Thymus (tissue), 11 donors: ENCODE measurements at regions not wholly inside any gene's neighbourhood (a gene's known extent, or its start where the extent isn't known, plus 50 kb on each side); places are given as distances from the start of the nearest gene placed in this dataset.

Source experiments
- DNase-seq, 9 donors: peaks; one replicate each; pipeline ENCODE4 v3.0.0-alpha.2; 2013; ENCODE audit warnings: low spot score in 9 of 9, low read depth in 6 of 9, missing footprints in 1 of 9
- H3K27ac ChIP-seq, 2 donors: one replicate each; pipeline ENCODE4 v1.5.1; 2013; ENCODE audit warnings: control low read depth in 1 of 2, low read depth in 1 of 2, low read length in 1 of 2, mild to moderate bottlenecking in 1 of 2, moderate library complexity in 1 of 2
- H3K27me3 ChIP-seq, 2 donors: one replicate each; pipeline ENCODE4 v1.5.1; 2013; ENCODE audit warnings: low read length in 1 of 2; ENCODE audit not compliant: control insufficient read depth in 2 of 2, insufficient read depth in 1 of 2
- H3K36me3 ChIP-seq, 2 donors: one replicate each; pipeline ENCODE4 v1.5.1; 2013; ENCODE audit warnings: low read length in 1 of 2, mild to moderate bottlenecking in 1 of 2, moderate library complexity in 1 of 2; ENCODE audit not compliant: control insufficient read depth in 2 of 2, insufficient read depth in 2 of 2
- H3K4me1 ChIP-seq, 2 donors: one replicate each; pipeline ENCODE4 v1.5.1; 2013; ENCODE audit warnings: low read length in 2 of 2; ENCODE audit not compliant: control insufficient read depth in 2 of 2, insufficient read depth in 2 of 2
- H3K4me3 ChIP-seq, 2 donors: one replicate each; pipeline ENCODE4 v1.5.1; 2013; ENCODE audit warnings: low read length in 2 of 2, control low read depth in 1 of 2, mild to moderate bottlenecking in 1 of 2
- H3K9me3 ChIP-seq, 2 donors: one replicate each; pipeline ENCODE4 v1.5.1; 2013; ENCODE audit warnings: low read length in 1 of 2, mild to moderate bottlenecking in 1 of 2; ENCODE audit not compliant: control insufficient read depth in 2 of 2, insufficient read depth in 1 of 2
- WGBS: extraction: QIAGEN DNeasy Blood & Tissue Kit; methylation state at CpG from one replicate; pipeline ENCODE4 v1.1.7; 2013; 5-methylcytosine and 5-hydroxymethylcytosine counted together
- donor health status: healthy.

DNA sequence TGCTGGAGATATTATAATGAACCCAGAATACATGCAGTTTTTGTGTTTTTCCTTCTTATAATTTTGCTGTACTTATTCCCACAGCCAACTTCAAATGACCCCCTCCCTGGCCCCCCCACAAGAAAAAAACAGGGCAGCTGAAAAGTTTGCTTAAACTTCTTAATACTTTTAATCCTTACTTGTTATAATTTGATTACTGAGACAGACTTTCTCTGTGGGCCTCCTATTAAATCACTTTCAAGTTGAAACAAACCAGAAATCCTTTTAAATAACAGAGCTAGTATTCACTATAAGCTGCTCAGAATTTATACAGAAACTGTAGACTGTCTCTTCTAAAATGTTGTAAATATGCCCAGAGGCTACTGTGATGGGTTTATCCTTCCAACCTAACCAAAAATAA, 106.3 kb downstream of the CENPW start:
- DNase-seq: no peak
- H3K27ac ChIP-seq: no peak overlapping the region
- no peaks in the 10 kb centered on the region for H3K4me1 ChIP-seq
- H3K27me3 ChIP-seq: no peaks in the 10 kb centered on the region
- no peak overlapping the region for H3K4me3 ChIP-seq
- no peaks in the 10 kb centered on the region for H3K9me3 ChIP-seq
- H3K36me3 ChIP-seq: no peaks in the 10 kb centered on the region

DNA sequence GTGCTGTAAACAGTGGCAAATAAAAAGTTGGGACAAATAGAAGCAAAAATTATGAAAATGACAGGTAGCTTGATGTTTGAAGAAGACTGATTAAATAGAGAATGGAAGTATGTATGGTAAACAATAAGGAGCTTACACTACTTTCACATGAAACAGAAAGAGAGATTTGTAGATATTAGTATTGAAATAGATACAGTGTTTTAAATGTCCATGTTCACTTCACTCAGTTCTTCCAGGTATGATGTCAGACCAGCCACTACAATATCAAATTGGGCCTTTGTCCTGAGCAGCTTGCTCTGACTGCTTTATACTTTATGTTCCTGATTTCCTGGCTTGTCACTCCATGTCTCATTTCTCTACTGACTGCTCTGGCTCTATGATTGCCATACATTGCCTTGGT, 107.5 kb downstream of the CENPW start:
- Histone ChIP-seq H3K4me1 (no peaks in the 10 kb centered on the region), H3K27ac (no peak overlapping the region), H3K4me3 (no peak overlapping the region), H3K36me3 (no peaks in the 10 kb centered on the region), H3K9me3 (no peaks in the 10 kb centered on the region), H3K27me3 (no peaks in the 10 kb centered on the region)
- no peak for DNase-seq

DNA sequence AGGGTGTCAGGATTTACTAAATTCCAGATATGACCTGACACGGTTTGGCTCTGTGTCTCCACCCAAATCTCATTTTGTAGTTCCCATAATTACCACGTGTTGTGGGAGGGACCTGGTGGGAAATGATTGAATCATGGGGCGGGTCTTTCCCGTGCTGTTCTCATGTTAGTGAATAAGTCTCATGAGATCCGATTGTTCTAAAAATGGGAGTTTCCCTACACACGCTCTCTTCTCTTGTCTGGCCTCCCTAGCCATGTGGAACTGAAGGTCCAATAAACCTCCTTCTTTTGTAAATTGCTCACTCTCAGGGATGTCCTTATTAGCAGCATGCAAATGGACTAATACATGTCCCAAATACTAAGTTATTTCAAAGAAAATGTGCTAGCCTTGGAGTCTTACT, 121.1 kb downstream of the CENPW start:
- no peaks in the 10 kb centered on the region for H3K27me3 ChIP-seq
- no peaks in the 10 kb centered on the region for H3K36me3 ChIP-seq
- H3K27ac ChIP-seq: no peak overlapping the region
- WGBS: 82% methylated on average over 6 of the region's 6 CpGs
- no peak for DNase-seq
- H3K9me3 ChIP-seq: no peaks in the 10 kb centered on the region
- H3K4me1 ChIP-seq: no peaks in the 10 kb centered on the region
- no peak overlapping the region for H3K4me3 ChIP-seq

DNA sequence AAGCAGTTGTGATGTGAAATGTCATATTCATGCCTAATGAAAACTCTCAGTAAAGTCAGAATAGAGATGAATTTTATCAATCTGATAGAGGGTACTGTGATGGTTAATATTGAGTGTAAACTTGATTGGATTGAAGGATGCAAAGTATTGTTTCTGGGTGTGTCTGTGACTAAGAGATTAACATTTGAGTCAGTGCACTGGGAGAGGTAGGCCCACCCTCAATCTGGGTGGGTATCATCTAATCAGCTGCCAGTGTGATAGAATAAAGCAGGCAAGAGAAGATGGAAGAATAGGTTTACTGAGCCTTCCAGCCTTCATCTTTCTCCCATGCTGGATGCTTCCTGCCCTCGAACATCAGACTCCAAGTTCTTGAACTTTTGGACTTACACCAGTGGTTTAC, 124.3 kb downstream of the CENPW start:
- Histone ChIP-seq H3K9me3 (no peaks in the 10 kb centered on the region), H3K36me3 (no peaks in the 10 kb centered on the region), H3K4me1 (no peaks in the 10 kb centered on the region), H3K27ac (no peak overlapping the region), H3K4me3 (no peak overlapping the region), H3K27me3 (no peaks in the 10 kb centered on the region)
- WGBS: 82% methylated on average over 1 of the region's 1 CpG
- no peak for DNase-seq

DNA sequence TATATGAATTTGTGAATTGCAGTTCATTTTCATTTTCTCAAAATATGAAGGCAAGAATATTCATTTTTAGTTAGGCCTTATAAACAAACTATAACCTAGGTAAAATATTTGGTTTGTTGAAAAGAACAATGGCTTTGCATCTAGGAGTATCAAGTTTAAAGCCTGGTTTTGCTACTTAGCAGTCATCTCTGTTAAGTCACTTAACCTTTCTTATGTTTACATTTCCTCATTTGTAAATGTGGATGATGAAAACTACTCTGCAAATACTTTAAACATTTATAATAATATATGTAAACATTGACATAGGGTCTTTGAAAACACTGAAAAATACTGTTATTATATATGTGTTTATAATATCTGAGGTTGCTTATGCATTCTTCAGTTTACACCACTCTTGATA, 135.5 kb downstream of the CENPW start:
- no peak overlapping the region for H3K4me3 ChIP-seq
- H3K36me3 ChIP-seq: no peaks in the 10 kb centered on the region
- H3K27me3 ChIP-seq: no peaks in the 10 kb centered on the region
- H3K9me3 ChIP-seq: no peaks in the 10 kb centered on the region
- H3K4me1 ChIP-seq: no peaks in the 10 kb centered on the region
- DNase-seq: no peak
- H3K27ac ChIP-seq: no peak overlapping the region

DNA sequence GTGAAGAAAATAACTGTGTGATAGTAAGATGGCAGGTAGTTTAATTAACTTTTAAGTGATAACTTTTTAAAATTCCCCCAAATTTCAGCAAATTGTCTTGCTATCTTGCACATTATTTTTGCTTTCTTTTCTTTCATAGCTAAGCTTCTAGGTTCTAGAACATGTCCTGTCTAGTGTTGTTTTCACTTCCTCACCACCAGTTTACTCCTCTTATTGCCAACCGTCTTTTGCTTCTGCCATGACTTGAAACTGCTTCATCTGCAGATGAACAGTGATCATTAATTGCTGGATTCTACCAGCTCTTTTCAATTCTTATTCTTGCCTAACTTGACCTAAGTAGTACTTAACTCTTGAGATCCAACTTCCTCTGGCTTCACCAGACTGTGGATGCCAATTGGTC, 137.8 kb downstream of the CENPW start:
- no peaks in the 10 kb centered on the region for H3K4me1 ChIP-seq
- no peak for DNase-seq
- no peaks in the 10 kb centered on the region for H3K36me3 ChIP-seq
- no peak overlapping the region for H3K4me3 ChIP-seq
- 91% methylated on average over 1 of the region's 1 CpG for WGBS
- no peak overlapping the region for H3K27ac ChIP-seq
- H3K9me3 ChIP-seq: no peaks in the 10 kb centered on the region
- no peaks in the 10 kb centered on the region for H3K27me3 ChIP-seq

DNA sequence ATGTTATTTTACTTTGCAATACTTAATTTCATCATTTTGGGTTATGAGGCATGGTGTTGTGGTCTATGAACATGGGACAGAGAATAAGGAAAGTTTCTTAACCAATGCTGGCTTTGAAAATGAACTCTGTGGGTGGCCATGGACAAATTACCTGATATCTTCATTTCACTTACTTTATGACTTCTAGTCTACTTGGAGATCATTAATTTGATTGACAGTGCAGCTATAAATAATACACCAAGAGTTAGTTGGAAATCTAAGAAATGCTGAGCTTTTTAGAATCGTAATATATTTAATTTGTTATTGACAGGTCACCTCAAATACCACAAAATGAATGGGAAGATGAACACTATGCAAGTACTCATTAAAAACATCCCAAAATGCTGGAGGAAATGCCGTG, 140.4 kb downstream of the CENPW start:
- no peak overlapping the region for H3K4me3 ChIP-seq
- 85% methylated on average over 2 of the region's 2 CpGs for WGBS
- H3K27ac ChIP-seq: no peak overlapping the region

DNA sequence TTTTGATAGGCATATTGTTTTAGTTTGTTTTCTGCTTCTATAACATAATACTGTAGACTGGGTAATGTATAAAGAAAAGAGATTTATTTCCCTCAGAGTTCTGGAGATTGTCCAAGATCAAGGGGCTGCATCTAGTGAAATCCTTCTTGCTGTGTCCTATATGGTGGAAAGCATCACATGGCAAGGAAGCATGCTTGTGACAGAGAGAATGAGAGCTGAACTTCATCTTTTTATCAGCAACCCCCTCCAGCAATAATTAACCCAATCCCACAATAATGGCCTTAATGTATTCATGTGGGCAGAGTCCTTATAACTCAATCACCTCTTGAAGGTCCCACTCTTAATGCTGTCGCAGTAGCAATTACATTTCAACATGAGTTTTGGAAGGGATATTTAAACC, 141.4 kb downstream of the CENPW start:
- no peak overlapping the region for H3K27ac ChIP-seq
- H3K9me3 ChIP-seq: no peaks in the 10 kb centered on the region
- H3K27me3 ChIP-seq: no peaks in the 10 kb centered on the region
- no peaks in the 10 kb centered on the region for H3K4me1 ChIP-seq
- H3K4me3 ChIP-seq: no peak overlapping the region
- WGBS: 96% methylated on average over 1 of the region's 1 CpG
- DNase-seq: no peak
- no peaks in the 10 kb centered on the region for H3K36me3 ChIP-seq

More for the DNA sequence above, 140.4 kb downstream of the CENPW start:
- Histone ChIP-seq H3K36me3 (no peaks in the 10 kb centered on the region), H3K4me1 (no peaks in the 10 kb centered on the region), H3K27me3 (no peaks in the 10 kb centered on the region), H3K9me3 (no peaks in the 10 kb centered on the region)
- no peak for DNase-seq

DNA sequence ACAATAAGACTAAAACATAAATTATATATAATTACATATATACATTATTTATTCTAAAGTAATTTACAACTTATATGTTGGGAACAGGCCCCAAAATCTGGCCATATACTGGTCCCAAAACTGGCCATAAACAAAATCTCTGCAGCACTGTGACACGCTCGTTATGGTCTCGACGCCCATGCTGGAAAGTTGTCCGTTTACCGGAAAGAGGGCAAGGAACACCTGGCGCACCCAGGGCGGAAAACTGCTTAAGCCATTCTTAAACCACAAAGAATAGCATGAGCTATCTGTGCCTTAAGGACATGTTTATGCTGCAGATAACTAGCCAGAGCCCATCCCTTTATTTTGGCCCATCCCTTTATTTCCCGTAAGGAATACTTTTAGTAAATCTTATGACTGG, 164.9 kb downstream of the CENPW start:
- WGBS: 98% methylated on average over 9 of the region's 9 CpGs
- Histone ChIP-seq H3K36me3 (no peaks in the 10 kb centered on the region), H3K9me3 (peaks cover 0 to 2% of the 10 kb centered on the region in 2 donors), H3K4me3 (no peak overlapping the region), H3K4me1 (no peaks in the 10 kb centered on the region), H3K27me3 (no peaks in the 10 kb centered on the region), H3K27ac (no peak overlapping the region)
- DNase-seq: no peak

DNA sequence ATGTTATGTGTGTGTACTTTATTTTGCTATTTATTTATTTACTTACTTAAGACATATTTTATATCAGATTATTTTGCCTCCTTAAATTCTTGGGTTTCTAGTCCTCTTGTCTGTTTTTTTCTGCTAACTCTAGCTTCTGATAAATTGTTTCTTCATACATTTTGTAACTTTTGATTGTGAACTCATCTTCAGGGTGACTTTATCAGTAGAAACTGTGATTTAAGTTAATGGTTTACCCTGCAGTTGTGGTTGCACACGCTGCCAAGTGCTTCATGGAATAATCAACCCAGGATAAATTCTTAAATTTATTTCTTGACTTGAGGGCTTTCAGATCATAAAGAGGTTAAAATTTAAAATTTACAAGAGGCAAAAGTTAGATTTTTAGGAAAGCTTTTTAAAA, 173.3 kb downstream of the CENPW start:
- H3K27ac ChIP-seq: no peak overlapping the region
- no peak for DNase-seq
- WGBS: 83% methylated on average over 1 of the region's 1 CpG
- H3K27me3 ChIP-seq: no peaks in the 10 kb centered on the region
- H3K4me1 ChIP-seq: no peaks in the 10 kb centered on the region
- no peaks in the 10 kb centered on the region for H3K36me3 ChIP-seq
- H3K9me3 ChIP-seq: no peaks in the 10 kb centered on the region
- H3K4me3 ChIP-seq: no peak overlapping the region
